GM12892 (cell line): ENCODE measurements at regions not wholly inside any gene's neighbourhood (a gene's known extent, or its start where the extent isn't known, plus 50 kb on each side); places are given as distances from the start of the nearest gene placed in this dataset.

Experiments used
- POLR2AphosphoS5 ChIP-seq: IDR thresholded peaks from 2 replicates; pipeline ENCODE4 v1.6.1; 2011; ENCODE audit warnings: low read depth, low read length, control low read depth
- TAF1 ChIP-seq: IDR thresholded peaks from 2 replicates; pipeline ENCODE4 v1.6.1; 2011; ENCODE audit warnings: low read depth, mild to moderate bottlenecking, control low read depth, low read length, borderline replicate concordance

- no peak for TF ChIP-seq POLR2AphosphoS5
- TF ChIP-seq TAF1, result no peak
These were observed 291.3 kb upstream of the PRKD1 start for GRCh38 chr14:30218907-30219306.
